ENCODE measurements at regions not wholly inside any gene's neighbourhood (a gene's known extent, or its start where the extent isn't known, plus 50 kb on each side); places are given as distances from the start of the nearest gene placed in this dataset.

DNA sequence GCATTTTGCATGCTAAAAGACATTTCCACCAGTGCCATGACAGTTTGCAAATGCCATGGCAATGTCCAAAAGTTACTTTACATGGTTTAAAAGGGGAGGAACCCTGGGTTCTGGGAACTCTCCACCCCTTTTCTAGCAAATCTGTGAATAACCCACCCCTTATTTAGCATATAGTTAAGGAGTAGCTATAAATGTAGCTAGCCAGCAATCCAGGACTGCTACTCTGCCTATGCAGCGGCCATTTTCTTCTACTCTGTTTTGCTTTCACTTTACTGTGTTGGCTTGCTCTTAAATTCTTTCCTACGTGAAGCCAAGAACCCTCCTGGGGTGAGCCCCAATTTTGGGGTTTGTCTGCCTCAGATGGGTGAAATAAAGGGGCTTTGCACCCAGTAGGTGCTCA, 141.0 kb downstream of the PTPN11 start:
- in situ Hi-C loops (cut with MboI; ENCODE audit: low sequenced_read_pairs, unreplicated experiment) = no loop called here
- TF ChIP-seq, protein P1, sequence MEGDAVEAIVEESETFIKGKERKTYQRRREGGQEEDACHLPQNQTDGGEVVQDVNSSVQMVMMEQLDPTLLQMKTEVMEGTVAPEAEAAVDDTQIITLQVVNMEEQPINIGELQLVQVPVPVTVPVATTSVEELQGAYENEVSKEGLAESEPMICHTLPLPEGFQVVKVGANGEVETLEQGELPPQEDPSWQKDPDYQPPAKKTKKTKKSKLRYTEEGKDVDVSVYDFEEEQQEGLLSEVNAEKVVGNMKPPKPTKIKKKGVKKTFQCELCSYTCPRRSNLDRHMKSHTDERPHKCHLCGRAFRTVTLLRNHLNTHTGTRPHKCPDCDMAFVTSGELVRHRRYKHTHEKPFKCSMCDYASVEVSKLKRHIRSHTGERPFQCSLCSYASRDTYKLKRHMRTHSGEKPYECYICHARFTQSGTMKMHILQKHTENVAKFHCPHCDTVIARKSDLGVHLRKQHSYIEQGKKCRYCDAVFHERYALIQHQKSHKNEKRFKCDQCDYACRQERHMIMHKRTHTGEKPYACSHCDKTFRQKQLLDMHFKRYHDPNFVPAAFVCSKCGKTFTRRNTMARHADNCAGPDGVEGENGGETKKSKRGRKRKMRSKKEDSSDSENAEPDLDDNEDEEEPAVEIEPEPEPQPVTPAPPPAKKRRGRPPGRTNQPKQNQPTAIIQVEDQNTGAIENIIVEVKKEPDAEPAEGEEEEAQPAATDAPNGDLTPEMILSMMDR (IDR thresholded peaks at IDR 0.05; ENCODE audit: borderline replicate concordance, control extremely low read depth, extremely low read depth, insufficient read depth, missing control alignments) = no peak
- DNase-seq (ENCODE audit: low spot score) = no peak

DNA sequence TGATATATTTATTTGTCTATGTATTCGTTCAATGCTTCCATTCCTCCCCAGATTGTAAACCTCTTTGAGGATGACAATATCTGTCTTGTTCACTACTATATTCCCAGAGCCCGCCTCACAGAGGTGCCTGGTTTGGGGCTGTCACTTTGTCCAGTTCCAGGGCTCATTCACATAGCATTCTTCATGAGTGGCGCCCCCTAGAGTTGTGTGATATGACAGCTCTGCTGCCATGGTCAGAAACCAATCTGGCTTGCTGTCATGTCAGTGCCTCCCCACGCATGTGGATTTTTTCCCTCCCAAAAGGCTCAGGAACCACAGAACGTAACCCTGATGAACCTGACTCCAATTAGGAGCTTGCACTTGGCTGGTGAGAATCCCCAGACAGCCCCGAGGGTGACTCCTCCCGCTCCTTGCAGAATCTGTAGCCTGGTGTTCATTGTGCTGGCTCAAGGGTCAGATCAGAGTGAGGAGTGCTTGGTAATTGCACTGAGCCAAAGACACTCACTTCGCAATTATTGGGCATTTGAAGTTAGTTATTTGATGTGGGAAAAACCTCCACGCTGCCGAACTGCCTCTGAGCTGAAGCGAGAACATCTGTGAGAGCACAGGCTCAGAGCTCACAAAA, 145.5 kb downstream of the PTPN11 start:
- TF ChIP-seq, protein P1 (IDR thresholded peaks at IDR 0.05; ENCODE audit: borderline replicate concordance, control extremely low read depth, extremely low read depth, insufficient read depth, missing control alignments) = no peak
- DNase-seq (ENCODE audit: low spot score) = no peak
- in situ Hi-C loops (cut with MboI; ENCODE audit: low sequenced_read_pairs, unreplicated experiment) = no loop called here

DNA sequence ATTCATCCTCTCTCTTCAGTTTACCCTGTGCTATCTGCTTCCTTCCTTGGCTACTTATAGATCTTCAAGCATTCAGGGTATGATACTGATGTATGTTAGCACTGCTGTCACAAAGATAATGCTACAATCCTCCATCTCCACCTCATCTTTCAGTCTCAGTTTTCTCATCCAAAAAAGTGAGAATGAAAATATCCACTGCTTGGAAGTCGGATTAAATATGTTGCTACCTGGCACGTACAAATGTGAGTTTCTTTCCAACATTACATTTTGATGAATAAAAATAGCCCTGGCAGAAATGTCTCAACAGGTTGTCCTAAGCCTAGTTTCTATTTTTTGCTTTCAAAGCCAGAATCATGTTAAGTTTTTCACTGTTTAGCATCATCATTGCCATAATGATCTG, 149.9 kb downstream of the PTPN11 start:
- no peak for DNase-seq (ENCODE audit: low spot score)
- TF ChIP-seq, protein P1 (IDR thresholded peaks at IDR 0.05; ENCODE audit: borderline replicate concordance, control extremely low read depth, extremely low read depth, insufficient read depth, missing control alignments) = no peak
- in situ Hi-C loops (cut with MboI; ENCODE audit: low sequenced_read_pairs, unreplicated experiment) = no loop called here

DNA sequence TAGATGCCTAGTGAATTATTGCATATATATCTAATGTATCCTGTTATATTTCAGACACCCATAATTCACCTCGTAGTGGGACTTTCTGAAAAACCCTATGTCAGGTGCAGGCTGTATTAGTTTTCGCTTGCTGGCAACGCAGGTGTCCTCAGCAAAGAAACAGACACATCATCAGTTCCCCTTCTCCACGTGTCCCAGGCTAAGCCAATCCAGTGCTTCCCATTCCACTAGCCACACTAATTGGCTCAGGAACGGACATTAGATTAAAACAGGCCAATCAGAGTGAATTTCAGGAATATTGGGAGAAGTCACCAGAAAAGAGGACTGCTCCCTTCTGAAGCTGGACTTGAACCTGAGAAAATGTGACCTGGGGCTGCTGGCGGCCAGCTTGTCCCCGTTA, 151.3 kb downstream of the PTPN11 start:
- in situ Hi-C loops (cut with MboI; ENCODE audit: low sequenced_read_pairs, unreplicated experiment) = no loop called here
- no peak for DNase-seq (ENCODE audit: low spot score)
- TF ChIP-seq, protein P1 (IDR thresholded peaks at IDR 0.05; ENCODE audit: borderline replicate concordance, control extremely low read depth, extremely low read depth, insufficient read depth, missing control alignments) = no peak

DNA sequence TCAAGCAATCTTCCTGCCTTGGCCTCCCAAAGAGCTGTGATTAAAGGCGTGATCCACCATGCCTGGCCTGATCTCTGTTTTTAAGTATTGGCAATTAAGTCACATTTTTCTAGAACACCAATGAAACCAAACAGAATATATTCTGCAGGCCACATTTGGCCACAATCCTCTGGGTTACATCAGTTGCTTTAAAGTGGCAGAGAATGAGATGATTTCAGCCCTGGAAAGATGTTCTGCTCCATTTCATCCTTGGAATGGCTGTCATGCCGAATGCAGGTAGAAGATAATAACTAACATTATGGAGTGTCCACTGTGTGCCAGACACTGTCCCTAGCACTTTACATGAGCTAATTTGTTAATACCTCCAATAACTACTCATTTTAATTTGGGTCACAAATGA, 154.4 kb downstream of the PTPN11 start:
- in situ Hi-C loops (cut with MboI; ENCODE audit: low sequenced_read_pairs, unreplicated experiment) = no loop called here

DNA sequence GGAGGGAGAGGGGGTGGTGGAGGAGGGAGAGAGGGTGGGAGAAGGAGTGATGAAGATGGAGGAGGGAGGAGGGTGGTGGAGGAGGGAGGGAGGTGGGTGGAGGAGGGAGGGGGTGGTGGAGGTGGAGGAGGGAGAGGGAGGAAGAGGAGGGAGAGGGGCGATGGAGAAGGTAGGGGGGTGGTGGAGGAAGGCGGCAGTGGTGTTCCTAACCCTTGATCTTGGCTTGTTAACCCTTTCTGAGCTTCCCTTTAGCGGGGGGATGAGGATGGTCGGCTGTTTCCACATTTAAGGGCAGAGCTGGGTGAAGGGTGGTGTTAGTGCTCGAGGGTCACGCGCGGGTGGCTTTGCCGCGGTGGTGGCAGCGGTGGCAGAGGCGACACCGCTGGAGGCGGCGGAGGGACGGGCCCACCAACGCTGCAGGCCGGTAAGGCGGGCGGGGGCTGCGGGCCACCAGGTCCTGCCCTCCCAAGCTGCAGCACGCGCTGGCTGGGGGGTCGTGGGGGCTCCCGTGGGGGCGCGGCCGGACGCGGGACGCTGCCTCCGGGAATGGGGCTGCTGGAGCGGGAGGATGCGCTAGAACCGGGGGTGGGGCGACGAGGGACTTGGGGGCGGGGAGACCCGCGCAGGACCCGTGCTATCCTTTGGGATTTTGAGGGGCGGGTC, 156.3 kb downstream of the PTPN11 start:
- no peak for DNase-seq (ENCODE audit: low spot score)
- in situ Hi-C loops (cut with MboI; ENCODE audit: low sequenced_read_pairs, unreplicated experiment) = no loop called here
- TF ChIP-seq, protein P1 (IDR thresholded peaks at IDR 0.05; ENCODE audit: borderline replicate concordance, control extremely low read depth, extremely low read depth, insufficient read depth, missing control alignments) = no peak

More for the DNA sequence above, 154.4 kb downstream of the PTPN11 start:
- TF ChIP-seq, protein P1 (IDR thresholded peaks at IDR 0.05; ENCODE audit: borderline replicate concordance, control extremely low read depth, extremely low read depth, insufficient read depth, missing control alignments) = no peak
- DNase-seq (ENCODE audit: low spot score) = no peak
